ENCODE measurements at regions not wholly inside any gene's neighbourhood (a gene's known extent, or its start where the extent isn't known, plus 50 kb on each side); places are given as distances from the start of the nearest gene placed in this dataset.
"Not testable (repeated sequence)": the region's sequence is repeated elsewhere in the genome, so short reads cannot be mapped to it uniquely, and the experiment has no call there.

GRCh38 chr7:29684787-29685650 lies 121.3 kb upstream of the WIPF3 start:
- Histone ChIP-seq H3K27me3 (ENCODE audit: control insufficient read depth, insufficient read depth, low read length) (no peaks in the 10 kb centered on the region), H3K27ac (ENCODE audit: low read depth in 2 of 2, low read length in 2 of 2) (peak overlapping the region; percentile 89 to 90), H3K9me3 (ENCODE audit: control insufficient read depth in 2 of 3, insufficient read depth in 1 of 3, low read length in 3 of 3) (no peaks in the 10 kb centered on the region), H3K36me3 (ENCODE audit: control insufficient read depth in 2 of 3, insufficient read depth in 3 of 3, low read length in 3 of 3) (no peaks in the 10 kb centered on the region), H3K4me3 (ENCODE audit: low read length in 3 of 3) (peak overlapping the region; percentile 24 to 62 (median 48)), H3K9ac (ENCODE audit: low read length in 3 of 3) (peak overlapping the region in 1 of 3 donors; percentile 9), H3K4me1 (ENCODE audit: control insufficient read depth in 2 of 3, insufficient read depth in 2 of 3, low read depth in 1 of 3, low read length in 3 of 3) (no peaks in the 10 kb centered on the region)
- no peak for TF ChIP-seq CTCF (IDR thresholded peaks at IDR 0.05; ENCODE audit: borderline replicate concordance, extremely low read depth, insufficient read depth)
- FAIRE-seq (no peak), DNase-seq (peak; percentile 83 to 93 (median 88))
- intact Hi-C loops (cut with DNase I), result no loop called here

- H3K27me3 ChIP-seq (ENCODE audit: control insufficient read depth, insufficient read depth, low read length); H3K4me1 ChIP-seq (ENCODE audit: control insufficient read depth in 2 of 3, insufficient read depth in 2 of 3, low read depth in 1 of 3, low read length in 3 of 3); intact Hi-C loops (cut with DNase I); H3K9me3 ChIP-seq (ENCODE audit: control insufficient read depth in 2 of 3, insufficient read depth in 1 of 3, low read length in 3 of 3); H3K36me3 ChIP-seq (ENCODE audit: control insufficient read depth in 2 of 3, insufficient read depth in 3 of 3, low read length in 3 of 3); FAIRE-seq: not testable (repeated sequence)
- peak overlapping the region in 1 of 2 donors; percentile 89 for H3K27ac ChIP-seq (ENCODE audit: low read depth in 2 of 2, low read length in 2 of 2)
- DNase-seq, result peak in 4 of 5 donors; percentile 16 to 32 (median 24)
- peak overlapping the region in 2 of 3 donors; percentile 36 to 62 for H3K4me3 ChIP-seq (ENCODE audit: low read length in 3 of 3)
- peak overlapping the region in 1 of 3 donors; percentile 65 for H3K9ac ChIP-seq (ENCODE audit: low read length in 3 of 3)
These were observed 120.5 kb upstream of the WIPF3 start for GRCh38 chr7:29685651-29686271.

GRCh38 chr7:29690510-29690909 lies 115.8 kb upstream of the WIPF3 start:
- intact Hi-C loops (cut with DNase I); H3K9me3 ChIP-seq (ENCODE audit: control insufficient read depth in 2 of 3, insufficient read depth in 1 of 3, low read length in 3 of 3); H3K27ac ChIP-seq (ENCODE audit: low read depth in 2 of 2, low read length in 2 of 2); H3K27me3 ChIP-seq (ENCODE audit: control insufficient read depth, insufficient read depth, low read length); FAIRE-seq; DNase-seq; H3K9ac ChIP-seq (ENCODE audit: low read length in 3 of 3); H3K4me3 ChIP-seq (ENCODE audit: low read length in 3 of 3); H3K36me3 ChIP-seq (ENCODE audit: control insufficient read depth in 2 of 3, insufficient read depth in 3 of 3, low read length in 3 of 3); H3K4me1 ChIP-seq (ENCODE audit: control insufficient read depth in 2 of 3, insufficient read depth in 2 of 3, low read depth in 1 of 3, low read length in 3 of 3): not testable (repeated sequence)

- not testable (repeated sequence) for FAIRE-seq
These were observed 109.9 kb upstream of the WIPF3 start for GRCh38 chr7:29696402-29696801.

GRCh38 chr7:29699723-29700122 lies 106.6 kb upstream of the WIPF3 start:
- intact Hi-C loops (cut with DNase I); H3K4me1 ChIP-seq (ENCODE audit: control insufficient read depth in 2 of 3, insufficient read depth in 2 of 3, low read depth in 1 of 3, low read length in 3 of 3); H3K27me3 ChIP-seq (ENCODE audit: control insufficient read depth, insufficient read depth, low read length); H3K27ac ChIP-seq (ENCODE audit: low read depth in 2 of 2, low read length in 2 of 2); H3K9me3 ChIP-seq (ENCODE audit: control insufficient read depth in 2 of 3, insufficient read depth in 1 of 3, low read length in 3 of 3); H3K9ac ChIP-seq (ENCODE audit: low read length in 3 of 3); DNase-seq; FAIRE-seq; H3K4me3 ChIP-seq (ENCODE audit: low read length in 3 of 3); H3K36me3 ChIP-seq (ENCODE audit: control insufficient read depth in 2 of 3, insufficient read depth in 3 of 3, low read length in 3 of 3): not testable (repeated sequence)

More at GRCh38 chr7:29696402-29696801, 109.9 kb upstream of the WIPF3 start:
- H3K9me3 ChIP-seq (ENCODE audit: control insufficient read depth in 2 of 3, insufficient read depth in 1 of 3, low read length in 3 of 3); H3K4me1 ChIP-seq (ENCODE audit: control insufficient read depth in 2 of 3, insufficient read depth in 2 of 3, low read depth in 1 of 3, low read length in 3 of 3); H3K27me3 ChIP-seq (ENCODE audit: control insufficient read depth, insufficient read depth, low read length); H3K27ac ChIP-seq (ENCODE audit: low read depth in 2 of 2, low read length in 2 of 2); DNase-seq; H3K4me3 ChIP-seq (ENCODE audit: low read length in 3 of 3); intact Hi-C loops (cut with DNase I); H3K9ac ChIP-seq (ENCODE audit: low read length in 3 of 3); H3K36me3 ChIP-seq (ENCODE audit: control insufficient read depth in 2 of 3, insufficient read depth in 3 of 3, low read length in 3 of 3): not testable (repeated sequence)

GRCh38 chr7:29701540-29701939 lies 104.8 kb upstream of the WIPF3 start:
- H3K4me3 ChIP-seq (ENCODE audit: low read length in 3 of 3); DNase-seq; H3K36me3 ChIP-seq (ENCODE audit: control insufficient read depth in 2 of 3, insufficient read depth in 3 of 3, low read length in 3 of 3); FAIRE-seq; H3K27me3 ChIP-seq (ENCODE audit: control insufficient read depth, insufficient read depth, low read length); intact Hi-C loops (cut with DNase I); H3K27ac ChIP-seq (ENCODE audit: low read depth in 2 of 2, low read length in 2 of 2); H3K9me3 ChIP-seq (ENCODE audit: control insufficient read depth in 2 of 3, insufficient read depth in 1 of 3, low read length in 3 of 3); H3K4me1 ChIP-seq (ENCODE audit: control insufficient read depth in 2 of 3, insufficient read depth in 2 of 3, low read depth in 1 of 3, low read length in 3 of 3); H3K9ac ChIP-seq (ENCODE audit: low read length in 3 of 3): not testable (repeated sequence)

- H3K27ac ChIP-seq (ENCODE audit: low read depth in 2 of 2, low read length in 2 of 2); H3K4me1 ChIP-seq (ENCODE audit: control insufficient read depth in 2 of 3, insufficient read depth in 2 of 3, low read depth in 1 of 3, low read length in 3 of 3); DNase-seq; intact Hi-C loops (cut with DNase I); H3K27me3 ChIP-seq (ENCODE audit: control insufficient read depth, insufficient read depth, low read length); H3K36me3 ChIP-seq (ENCODE audit: control insufficient read depth in 2 of 3, insufficient read depth in 3 of 3, low read length in 3 of 3); H3K9me3 ChIP-seq (ENCODE audit: control insufficient read depth in 2 of 3, insufficient read depth in 1 of 3, low read length in 3 of 3); FAIRE-seq; H3K4me3 ChIP-seq (ENCODE audit: low read length in 3 of 3); H3K9ac ChIP-seq (ENCODE audit: low read length in 3 of 3): not testable (repeated sequence)
These were observed 102.5 kb upstream of the WIPF3 start for GRCh38 chr7:29703830-29704229.
